SK-N-SH treated with all-trans-retinoic acid at 6 μM for 48 hours (cell line): ENCODE measurements at regions not wholly inside any gene's neighbourhood (a gene's known extent, or its start where the extent isn't known, plus 50 kb on each side); places are given as distances from the start of the nearest gene placed in this dataset.

Experiments used
- ATAC-seq: fragments of 200-7000 bp; cut with Tn5 transposase; 3 replicates; pipeline ENCODE4 v1.9.1; 2020; ENCODE audit warnings: mild to moderate bottlenecking, moderate library complexity
- ARNTL ChIP-seq: fragments of 450-650 bp; formaldehyde crosslinking; IDR thresholded peaks from 2 replicates; pipeline ENCODE4 v1.5.0; 2020; ENCODE audit warnings: low read depth, mild to moderate bottlenecking, moderate library complexity, borderline replicate concordance
- BACH2 ChIP-seq: fragments of 250-450 bp; sonication (Bioruptor Pico); IDR thresholded peaks from 2 replicates; pipeline ENCODE4 v1.9.0; 2021; ENCODE audit warnings: mild to moderate bottlenecking, borderline replicate concordance
- CSDC2 ChIP-seq: fragments of 250-450 bp; sonication (Bioruptor Pico); IDR thresholded peaks from 2 replicates; pipeline ENCODE4 v1.5.0; 2020; ENCODE audit warnings: mild to moderate bottlenecking, moderate library complexity
- GLIS3 ChIP-seq: fragments of 250-450 bp; sonication (Bioruptor Pico); IDR thresholded peaks from 2 replicates; pipeline ENCODE4 v1.5.0; 2020; ENCODE audit warnings: mild to moderate bottlenecking, moderate library complexity
- ISL1 ChIP-seq: fragments of 250-450 bp; sonication (Bioruptor Pico); IDR thresholded peaks from 2 replicates; pipeline ENCODE4 v2.1.2; 2022; ENCODE audit warnings: mild to moderate bottlenecking, moderate library complexity
- OSR1 ChIP-seq: fragments of 250-450 bp; sonication (Bioruptor Pico); IDR thresholded peaks from 2 replicates; pipeline ENCODE4 v1.8.0; 2022; ENCODE audit warnings: moderate library complexity, mild to moderate bottlenecking, inconsistent platforms
- PPARA ChIP-seq: fragments of 250-450 bp; sonication (Bioruptor Pico); IDR thresholded peaks from 2 replicates; pipeline ENCODE4 v1.5.0; 2020; ENCODE audit warnings: mild to moderate bottlenecking, borderline replicate concordance
- RARB ChIP-seq: fragments of 250-450 bp; sonication (Bioruptor Pico); IDR thresholded peaks from 2 replicates; pipeline ENCODE4 v1.8.0; 2021; ENCODE audit warnings: mild to moderate bottlenecking, moderate library complexity
- SNAI2 ChIP-seq: fragments of 250-450 bp; sonication (Bioruptor Pico); IDR thresholded peaks from 2 replicates; pipeline ENCODE4 v1.5.0; 2020; ENCODE audit warnings: mild to moderate bottlenecking, moderate library complexity
- TCF4 ChIP-seq: fragments of 250-450 bp; sonication (Bioruptor Pico); IDR thresholded peaks from 2 replicates; pipeline ENCODE4 v1.8.0; 2021; ENCODE audit warnings: mild to moderate bottlenecking, moderate library complexity, borderline replicate concordance
- TOX ChIP-seq: fragments of 250-450 bp; sonication (Bioruptor Pico); IDR thresholded peaks from 2 replicates; pipeline ENCODE4 v1.8.0; 2021; ENCODE audit warnings: mild to moderate bottlenecking, moderate library complexity, borderline replicate concordance
- ZC3H10 ChIP-seq: fragments of 250-450 bp; sonication (Bioruptor Pico); IDR thresholded peaks from 2 replicates; pipeline ENCODE4 v1.5.1; 2021; ENCODE audit warnings: mild to moderate bottlenecking, moderate library complexity
- ZFP3 ChIP-seq: fragments of 250-450 bp; sonication (Bioruptor Pico); IDR thresholded peaks from 2 replicates; pipeline ENCODE4 v1.5.0; 2020; ENCODE audit warnings: mild to moderate bottlenecking, moderate library complexity
- ZFP30 ChIP-seq: fragments of 450-650 bp; formaldehyde crosslinking; IDR thresholded peaks from 2 replicates; pipeline ENCODE4 v1.5.0; 2022; ENCODE audit warnings: mild to moderate bottlenecking, moderate library complexity
- ZNF70 ChIP-seq: fragments of 450-650 bp; formaldehyde crosslinking; IDR thresholded peaks from 2 replicates; pipeline ENCODE4 v1.5.0; 2020; ENCODE audit warnings: mild to moderate bottlenecking, moderate library complexity
- ZNF8 ChIP-seq: fragments of 450-650 bp; formaldehyde crosslinking; IDR thresholded peaks from 2 replicates; pipeline ENCODE4 v1.5.0; 2020; ENCODE audit warnings: mild to moderate bottlenecking, moderate library complexity
- TF ChIP-seq, protein P1 (sequence below): fragments of 250-450 bp; sonication (Bioruptor Pico); IDR thresholded peaks from 2 replicates; pipeline ENCODE4 v1.5.1; 2020; ENCODE audit warnings: low read depth, mild to moderate bottlenecking, moderate library complexity
- TF ChIP-seq, protein P2 (sequence below): fragments of 250-450 bp; sonication (Bioruptor Pico); IDR thresholded peaks from 2 replicates; pipeline ENCODE4 v1.8.0; 2020; ENCODE audit warnings: mild to moderate bottlenecking, moderate library complexity, borderline replicate concordance
- TF ChIP-seq, protein P3 (sequence below): fragments of 250-450 bp; sonication (Bioruptor Pico); IDR thresholded peaks from 2 replicates; pipeline ENCODE4 v1.5.1; 2021; ENCODE audit warnings: mild to moderate bottlenecking, moderate library complexity

DNA sequence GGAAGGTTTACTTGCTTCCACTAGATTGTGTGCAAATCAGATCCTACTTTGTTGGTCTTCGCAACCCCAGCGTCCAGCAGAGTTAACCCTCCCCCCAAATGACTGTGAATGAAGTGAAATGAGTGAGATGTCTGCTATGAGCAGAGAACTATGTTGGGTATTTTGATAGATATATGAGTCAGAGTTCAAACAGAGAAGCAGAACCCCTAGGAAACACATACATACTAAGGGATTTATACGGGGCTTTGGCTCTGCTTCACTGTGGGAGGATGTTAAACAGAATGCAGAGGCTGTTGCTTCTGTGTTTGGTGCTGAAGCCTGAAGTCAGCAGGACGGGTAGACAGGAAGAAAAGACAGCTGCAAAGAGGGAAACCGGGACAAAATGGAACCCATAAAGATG is 197.0 kb downstream of the MZT1 start (continued):
- TF ChIP-seq ZNF8 (CRISPR knock-in tag) = no peak

- TF ChIP-seq ZFP30 (CRISPR knock-in tag) = no peak
- no peak for ATAC-seq
These were observed 200.1 kb downstream of the MZT1 start for GRCh38 chr13:72527333-72527732.

DNA sequence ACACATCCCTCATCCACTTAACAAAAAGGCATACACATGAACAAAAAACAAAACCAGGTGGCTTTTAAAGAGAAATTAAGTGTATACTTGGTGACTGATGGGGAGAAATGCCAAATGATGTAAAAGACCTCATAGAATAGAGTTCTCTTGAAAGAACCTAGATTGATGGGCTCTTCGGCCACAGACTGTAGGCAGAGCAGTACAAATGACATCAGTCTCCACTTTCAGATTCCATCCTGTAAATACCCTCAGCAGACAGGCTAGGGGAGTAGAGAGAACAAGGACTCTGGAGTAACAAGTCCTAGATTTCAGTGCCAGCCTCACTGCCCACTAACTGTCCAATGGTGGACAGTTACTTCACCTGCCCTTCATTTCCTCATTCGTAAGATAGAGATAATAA is 203.8 kb downstream of the MZT1 start:
- no peak for ATAC-seq
- TF ChIP-seq RARB (CRISPR knock-in tag) = no peak
- no peak for TF ChIP-seq ZNF70 (CRISPR knock-in tag)
- TF ChIP-seq BACH2 (CRISPR knock-in tag) = no peak
- TF ChIP-seq, protein P1, sequence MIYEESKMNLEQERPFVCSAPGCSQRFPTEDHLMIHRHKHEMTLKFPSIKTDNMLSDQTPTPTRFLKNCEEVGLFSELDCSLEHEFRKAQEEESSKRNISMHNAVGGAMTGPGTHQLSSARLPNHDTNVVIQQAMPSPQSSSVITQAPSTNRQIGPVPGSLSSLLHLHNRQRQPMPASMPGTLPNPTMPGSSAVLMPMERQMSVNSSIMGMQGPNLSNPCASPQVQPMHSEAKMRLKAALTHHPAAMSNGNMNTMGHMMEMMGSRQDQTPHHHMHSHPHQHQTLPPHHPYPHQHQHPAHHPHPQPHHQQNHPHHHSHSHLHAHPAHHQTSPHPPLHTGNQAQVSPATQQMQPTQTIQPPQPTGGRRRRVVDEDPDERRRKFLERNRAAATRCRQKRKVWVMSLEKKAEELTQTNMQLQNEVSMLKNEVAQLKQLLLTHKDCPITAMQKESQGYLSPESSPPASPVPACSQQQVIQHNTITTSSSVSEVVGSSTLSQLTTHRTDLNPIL (CRISPR knock-in tag) = no peak
- TF ChIP-seq, protein P2, sequence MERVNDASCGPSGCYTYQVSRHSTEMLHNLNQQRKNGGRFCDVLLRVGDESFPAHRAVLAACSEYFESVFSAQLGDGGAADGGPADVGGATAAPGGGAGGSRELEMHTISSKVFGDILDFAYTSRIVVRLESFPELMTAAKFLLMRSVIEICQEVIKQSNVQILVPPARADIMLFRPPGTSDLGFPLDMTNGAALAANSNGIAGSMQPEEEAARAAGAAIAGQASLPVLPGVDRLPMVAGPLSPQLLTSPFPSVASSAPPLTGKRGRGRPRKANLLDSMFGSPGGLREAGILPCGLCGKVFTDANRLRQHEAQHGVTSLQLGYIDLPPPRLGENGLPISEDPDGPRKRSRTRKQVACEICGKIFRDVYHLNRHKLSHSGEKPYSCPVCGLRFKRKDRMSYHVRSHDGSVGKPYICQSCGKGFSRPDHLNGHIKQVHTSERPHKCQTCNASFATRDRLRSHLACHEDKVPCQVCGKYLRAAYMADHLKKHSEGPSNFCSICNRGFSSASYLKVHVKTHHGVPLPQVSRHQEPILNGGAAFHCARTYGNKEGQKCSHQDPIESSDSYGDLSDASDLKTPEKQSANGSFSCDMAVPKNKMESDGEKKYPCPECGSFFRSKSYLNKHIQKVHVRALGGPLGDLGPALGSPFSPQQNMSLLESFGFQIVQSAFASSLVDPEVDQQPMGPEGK (CRISPR knock-in tag) = no peak
- no peak for TF ChIP-seq OSR1 (CRISPR knock-in tag)
- TF ChIP-seq TOX (CRISPR knock-in tag) = no peak

- ATAC-seq = no peak
- TF ChIP-seq ZNF70 (CRISPR knock-in tag) (no peak), ZFP3 (no peak), ZC3H10 (no peak), SNAI2 (CRISPR knock-in tag) (no peak), PPARA (CRISPR knock-in tag) (no peak), ZNF8 (CRISPR knock-in tag) (no peak)
- TF ChIP-seq, protein P2 (CRISPR knock-in tag) = no peak
- TF ChIP-seq, protein P3, sequence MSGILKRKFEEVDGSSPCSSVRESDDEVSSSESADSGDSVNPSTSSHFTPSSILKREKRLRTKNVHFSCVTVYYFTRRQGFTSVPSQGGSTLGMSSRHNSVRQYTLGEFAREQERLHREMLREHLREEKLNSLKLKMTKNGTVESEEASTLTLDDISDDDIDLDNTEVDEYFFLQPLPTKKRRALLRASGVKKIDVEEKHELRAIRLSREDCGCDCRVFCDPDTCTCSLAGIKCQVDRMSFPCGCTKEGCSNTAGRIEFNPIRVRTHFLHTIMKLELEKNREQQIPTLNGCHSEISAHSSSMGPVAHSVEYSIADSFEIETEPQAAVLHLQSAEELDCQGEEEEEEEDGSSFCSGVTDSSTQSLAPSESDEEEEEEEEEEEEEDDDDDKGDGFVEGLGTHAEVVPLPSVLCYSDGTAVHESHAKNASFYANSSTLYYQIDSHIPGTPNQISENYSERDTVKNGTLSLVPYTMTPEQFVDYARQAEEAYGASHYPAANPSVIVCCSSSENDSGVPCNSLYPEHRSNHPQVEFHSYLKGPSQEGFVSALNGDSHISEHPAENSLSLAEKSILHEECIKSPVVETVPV (CRISPR knock-in tag) = no peak
- TF ChIP-seq, all 23 proteins: peak for 0
These were observed 204.4 kb downstream of the MZT1 start for GRCh38 chr13:72523049-72523448.

DNA sequence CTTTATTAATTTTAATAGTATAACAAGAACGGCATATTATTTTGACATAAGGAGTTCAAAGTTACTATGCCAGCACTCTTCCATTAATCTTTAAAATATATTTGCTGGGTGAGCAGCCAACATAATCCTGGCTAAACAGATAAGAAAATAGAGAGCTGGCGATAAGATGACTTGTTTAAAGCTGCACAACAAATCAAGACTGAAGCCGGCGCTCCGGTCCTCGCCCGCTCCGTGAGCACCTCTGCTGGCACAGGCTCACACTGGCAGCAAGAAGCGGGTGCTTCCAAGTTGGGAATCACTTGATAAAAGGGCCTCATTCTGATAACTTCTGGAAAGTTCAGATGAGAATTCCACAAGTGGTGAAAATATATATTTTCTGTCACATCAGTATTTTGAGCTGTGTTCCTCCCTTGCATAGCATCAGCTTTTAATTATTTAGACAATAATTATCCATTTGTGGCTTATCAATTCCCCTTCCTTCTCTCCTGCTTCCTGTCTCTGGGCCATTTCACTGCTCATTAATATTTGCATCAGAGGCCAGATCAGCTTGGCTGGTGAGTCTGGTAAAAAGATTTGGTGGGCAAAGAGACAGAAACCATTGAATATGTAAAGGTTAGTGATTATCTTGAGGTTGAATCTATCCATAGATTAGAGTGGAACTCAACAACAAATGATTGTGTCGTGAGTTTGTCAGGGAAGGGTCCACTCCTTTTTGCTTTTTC is 205.3 kb downstream of the MZT1 start:
- no peak for TF ChIP-seq ZNF70 (CRISPR knock-in tag)
- TF ChIP-seq TCF4 = peak; percentile 70
- peak; percentile 34; the same call in 1 of the 2 replicates for TF ChIP-seq ISL1
- ATAC-seq = peak; percentile 93

GRCh38 chr13:72514146-72514545 is 213.3 kb downstream of the MZT1 start:
- ATAC-seq = peak; percentile 33; the same call in 1 of the 3 replicates
- no peak for TF ChIP-seq GLIS3 (CRISPR knock-in tag)
- no peak for TF ChIP-seq OSR1 (CRISPR knock-in tag)
- no peak for TF ChIP-seq CSDC2 (CRISPR knock-in tag)
- no peak for TF ChIP-seq TCF4
- TF ChIP-seq ISL1 = no peak
- TF ChIP-seq TOX (CRISPR knock-in tag) = no peak
- TF ChIP-seq ARNTL (CRISPR knock-in tag) = no peak
- TF ChIP-seq ZNF8 (CRISPR knock-in tag) = no peak
- TF ChIP-seq, all 23 proteins: peak for 0
